ENCODE measurements at regions not wholly inside any gene's neighbourhood (a gene's known extent, or its start where the extent isn't known, plus 50 kb on each side); places are given as distances from the start of the nearest gene placed in this dataset.

DNA sequence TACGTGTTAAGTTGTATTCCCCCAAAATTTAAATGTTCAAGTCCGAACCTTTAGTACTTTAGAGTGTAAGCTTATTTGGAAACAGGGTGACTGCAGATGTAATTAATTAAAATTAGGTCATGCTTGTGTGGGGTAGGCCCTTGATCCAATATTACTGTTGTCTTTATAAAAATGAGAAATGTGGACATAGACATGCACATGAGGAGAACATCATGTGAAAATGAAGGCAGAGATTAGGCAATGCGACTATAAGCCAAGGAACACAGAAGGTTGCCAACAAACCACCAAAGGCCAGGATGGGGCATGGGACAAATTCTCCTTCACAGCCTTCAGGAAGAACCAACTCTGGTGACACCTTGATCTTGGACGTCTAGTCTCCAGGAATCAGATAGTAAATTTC lies 1698.4 kb upstream of the SLC10A2 start:
- intact Hi-C loops (cut with DNase I) = no loop called here

DNA sequence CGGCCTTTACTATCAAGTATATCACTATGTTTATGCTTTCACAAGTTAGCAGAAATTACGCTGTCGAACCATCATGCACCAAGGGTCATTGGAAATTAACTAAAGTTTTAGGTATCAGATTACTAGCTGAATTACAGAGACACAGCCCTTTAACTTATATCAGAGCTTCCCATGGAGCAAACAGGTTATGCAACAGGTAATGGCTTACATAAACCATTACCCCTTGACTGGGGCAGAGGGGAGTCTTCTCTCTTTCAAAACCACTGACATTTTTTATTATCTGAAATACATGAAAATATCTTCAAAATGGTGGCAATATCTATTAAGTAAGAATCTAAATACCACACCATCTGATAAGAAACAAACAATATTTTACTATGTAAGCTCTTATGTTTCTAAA lies 1692.9 kb upstream of the SLC10A2 start:
- H3K9me3 ChIP-seq = no peaks in the 10 kb centered on the region
- intact Hi-C loops (cut with DNase I) = no loop called here
- H3K36me3 ChIP-seq = no peaks in the 10 kb centered on the region
- no peak overlapping the region for H3K4me3 ChIP-seq
- WGBS, 2 donors = 90 to 97% methylated on average over 3 of the region's 3 CpGs
- no peak for DNase-seq
- H3K27ac ChIP-seq = no peak overlapping the region
- TF ChIP-seq EP300 (IDR thresholded peaks at IDR 0.05) (no peak), POLR2AphosphoS5 (IDR thresholded peaks at IDR 0.05) (no peak), POLR2A (IDR thresholded peaks at IDR 0.05) (no peak)
- TF ChIP-seq, protein P1, sequence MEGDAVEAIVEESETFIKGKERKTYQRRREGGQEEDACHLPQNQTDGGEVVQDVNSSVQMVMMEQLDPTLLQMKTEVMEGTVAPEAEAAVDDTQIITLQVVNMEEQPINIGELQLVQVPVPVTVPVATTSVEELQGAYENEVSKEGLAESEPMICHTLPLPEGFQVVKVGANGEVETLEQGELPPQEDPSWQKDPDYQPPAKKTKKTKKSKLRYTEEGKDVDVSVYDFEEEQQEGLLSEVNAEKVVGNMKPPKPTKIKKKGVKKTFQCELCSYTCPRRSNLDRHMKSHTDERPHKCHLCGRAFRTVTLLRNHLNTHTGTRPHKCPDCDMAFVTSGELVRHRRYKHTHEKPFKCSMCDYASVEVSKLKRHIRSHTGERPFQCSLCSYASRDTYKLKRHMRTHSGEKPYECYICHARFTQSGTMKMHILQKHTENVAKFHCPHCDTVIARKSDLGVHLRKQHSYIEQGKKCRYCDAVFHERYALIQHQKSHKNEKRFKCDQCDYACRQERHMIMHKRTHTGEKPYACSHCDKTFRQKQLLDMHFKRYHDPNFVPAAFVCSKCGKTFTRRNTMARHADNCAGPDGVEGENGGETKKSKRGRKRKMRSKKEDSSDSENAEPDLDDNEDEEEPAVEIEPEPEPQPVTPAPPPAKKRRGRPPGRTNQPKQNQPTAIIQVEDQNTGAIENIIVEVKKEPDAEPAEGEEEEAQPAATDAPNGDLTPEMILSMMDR (IDR thresholded peaks at IDR 0.05) = no peak
- no peaks in the 10 kb centered on the region for H3K27me3 ChIP-seq
- no peaks in the 10 kb centered on the region for H3K4me1 ChIP-seq

More for the DNA sequence above, 1698.4 kb upstream of the SLC10A2 start:
- Histone ChIP-seq H3K27me3 (no peaks in the 10 kb centered on the region), H3K27ac (no peak overlapping the region), H3K9me3 (no peaks in the 10 kb centered on the region), H3K4me1 (no peaks in the 10 kb centered on the region), H3K4me3 (no peak overlapping the region), H3K36me3 (no peaks in the 10 kb centered on the region)
- 81 to 90% methylated on average over 4 of the region's 4 CpGs for WGBS, 2 donors
- no peak for DNase-seq
- TF ChIP-seq POLR2A (IDR thresholded peaks at IDR 0.05) (no peak), POLR2AphosphoS5 (IDR thresholded peaks at IDR 0.05) (no peak), EP300 (IDR thresholded peaks at IDR 0.05) (no peak)
- TF ChIP-seq, protein P1 (IDR thresholded peaks at IDR 0.05) = no peak

DNA sequence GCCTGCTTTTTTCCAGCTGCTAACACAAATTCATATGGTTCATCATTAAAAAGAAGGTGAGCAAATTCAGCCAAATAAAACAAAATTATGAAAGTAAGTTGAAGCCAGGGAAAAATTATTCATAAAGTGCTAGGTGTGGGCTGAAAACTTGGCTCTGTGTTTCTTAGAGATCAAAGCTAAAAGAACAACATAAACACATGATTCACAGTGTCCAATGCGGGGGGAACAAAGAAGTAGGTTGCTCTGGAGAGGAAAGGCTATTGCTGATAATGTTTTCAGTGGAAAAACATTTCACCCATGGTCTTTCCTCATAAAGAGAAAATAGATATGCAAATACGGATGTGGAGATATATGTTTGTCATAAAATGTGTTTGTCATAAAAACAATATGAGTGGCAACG lies 1691.5 kb upstream of the SLC10A2 start:
- intact Hi-C loops (cut with DNase I) = no loop called here
- TF ChIP-seq POLR2A (IDR thresholded peaks at IDR 0.05) = no peak
- no peaks in the 10 kb centered on the region for H3K4me1 ChIP-seq
- H3K9me3 ChIP-seq = no peaks in the 10 kb centered on the region
- no peak overlapping the region for H3K27ac ChIP-seq
- H3K4me3 ChIP-seq = no peak overlapping the region
- DNase-seq = no peak
- H3K36me3 ChIP-seq = no peaks in the 10 kb centered on the region
- WGBS, 2 donors = 48 to 72% methylated on average over 3 of the region's 3 CpGs
- H3K27me3 ChIP-seq = no peaks in the 10 kb centered on the region

DNA sequence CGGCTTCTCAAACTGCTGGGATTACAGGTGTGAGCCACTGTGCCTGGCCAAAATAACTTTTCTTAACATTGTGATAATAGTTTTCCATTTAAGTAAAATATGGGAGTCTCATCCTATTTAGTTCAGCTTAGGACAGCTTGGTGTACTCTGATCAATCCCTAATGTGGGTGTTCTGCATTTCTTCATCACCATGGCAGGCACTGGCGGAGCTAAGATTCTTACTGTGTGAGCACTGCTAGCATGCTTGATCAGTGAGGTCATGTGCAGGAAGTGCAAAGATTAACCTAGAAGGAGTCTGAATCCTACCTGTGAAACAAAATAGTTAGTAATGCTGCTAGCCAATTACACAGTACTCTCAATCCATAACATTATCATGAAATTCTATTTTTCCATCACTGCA lies 1684.2 kb upstream of the SLC10A2 start:
- Histone ChIP-seq H3K27me3 (no peaks in the 10 kb centered on the region), H3K9me3 (no peaks in the 10 kb centered on the region), H3K36me3 (no peaks in the 10 kb centered on the region), H3K27ac (no peak overlapping the region), H3K4me1 (no peaks in the 10 kb centered on the region), H3K4me3 (no peak overlapping the region)
- TF ChIP-seq POLR2AphosphoS5 (IDR thresholded peaks at IDR 0.05) = no peak
- TF ChIP-seq, protein P1 (IDR thresholded peaks at IDR 0.05) = no peak
- WGBS, 2 donors = 89 to 94% methylated on average over 2 of the region's 2 CpGs
- DNase-seq = no peak
- intact Hi-C loops (cut with DNase I) = no loop called here

DNA sequence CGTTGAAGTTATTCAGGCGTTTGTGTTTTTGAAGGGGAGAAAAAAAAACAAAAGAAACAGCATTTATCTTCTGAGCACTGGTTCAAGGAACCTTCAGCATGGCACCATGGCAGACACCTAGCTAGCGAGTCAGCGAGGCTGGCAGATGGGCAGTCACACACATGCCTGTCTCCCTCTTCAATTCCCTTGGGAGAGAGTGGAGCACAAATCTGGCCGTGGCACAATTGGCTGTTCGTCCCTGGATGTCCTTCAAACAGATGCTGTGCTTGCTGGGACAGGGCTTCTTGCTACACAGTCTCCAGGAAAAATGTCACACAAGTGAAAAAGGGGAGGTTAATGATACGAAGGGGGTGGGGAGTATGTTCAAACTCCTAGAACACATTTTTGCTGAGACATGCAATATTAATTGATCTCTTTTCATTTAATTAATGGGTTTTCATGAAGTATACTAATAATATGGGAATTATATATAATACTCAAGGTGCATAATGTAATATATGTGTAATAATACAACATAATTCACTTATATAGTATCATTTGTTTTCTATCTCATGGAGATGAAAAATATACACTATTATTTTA lies 1674.5 kb upstream of the SLC10A2 start:
- no peak for DNase-seq
- 79 to 83% methylated on average over 7 of the region's 7 CpGs for WGBS, 2 donors
- Histone ChIP-seq H3K9me3 (no peaks in the 10 kb centered on the region), H3K27ac (no peak overlapping the region), H3K4me1 (peaks cover 0 to 17% (median 12%) of the 10 kb centered on the region in 4 donors), H3K36me3 (no peaks in the 10 kb centered on the region), H3K27me3 (no peaks in the 10 kb centered on the region), H3K4me3 (no peak overlapping the region)
- TF ChIP-seq EP300 (IDR thresholded peaks at IDR 0.05) (no peak), POLR2AphosphoS5 (IDR thresholded peaks at IDR 0.05) (no peak), POLR2A (IDR thresholded peaks at IDR 0.05) (no peak)
- TF ChIP-seq, protein P1 (IDR thresholded peaks at IDR 0.05) = no peak
- intact Hi-C loops (cut with DNase I) = no loop called here
